ENCODE measurements at regions not wholly inside any gene's neighbourhood (a gene's known extent, or its start where the extent isn't known, plus 50 kb on each side); places are given as distances from the start of the nearest gene placed in this dataset.
A peak's percentile ranks its signal among the peaks of the same experiment; 100 is the strongest.

DNA sequence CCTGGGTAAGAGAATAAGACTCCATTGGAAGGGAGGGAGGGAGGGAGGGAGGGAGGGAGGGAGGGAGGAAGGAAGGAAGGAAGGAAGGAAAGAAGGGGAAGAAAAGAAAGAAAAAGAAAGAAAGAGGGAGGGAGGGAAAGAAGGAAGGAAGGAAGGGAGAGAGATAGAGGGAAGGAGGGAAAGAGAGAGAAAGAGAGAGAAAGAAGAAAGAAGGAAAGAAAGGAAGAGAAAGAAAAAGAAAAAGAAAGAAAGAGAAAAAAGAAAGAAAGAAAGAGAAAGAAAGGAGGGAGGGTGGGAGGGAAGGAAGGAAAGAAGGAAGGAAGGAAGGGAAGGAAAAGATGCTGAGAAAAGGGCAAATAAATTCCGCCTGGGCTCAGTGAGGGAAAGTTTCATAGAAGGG, 74.7 kb upstream of the IFNAR2 start:
- TF ChIP-seq, protein P1, sequence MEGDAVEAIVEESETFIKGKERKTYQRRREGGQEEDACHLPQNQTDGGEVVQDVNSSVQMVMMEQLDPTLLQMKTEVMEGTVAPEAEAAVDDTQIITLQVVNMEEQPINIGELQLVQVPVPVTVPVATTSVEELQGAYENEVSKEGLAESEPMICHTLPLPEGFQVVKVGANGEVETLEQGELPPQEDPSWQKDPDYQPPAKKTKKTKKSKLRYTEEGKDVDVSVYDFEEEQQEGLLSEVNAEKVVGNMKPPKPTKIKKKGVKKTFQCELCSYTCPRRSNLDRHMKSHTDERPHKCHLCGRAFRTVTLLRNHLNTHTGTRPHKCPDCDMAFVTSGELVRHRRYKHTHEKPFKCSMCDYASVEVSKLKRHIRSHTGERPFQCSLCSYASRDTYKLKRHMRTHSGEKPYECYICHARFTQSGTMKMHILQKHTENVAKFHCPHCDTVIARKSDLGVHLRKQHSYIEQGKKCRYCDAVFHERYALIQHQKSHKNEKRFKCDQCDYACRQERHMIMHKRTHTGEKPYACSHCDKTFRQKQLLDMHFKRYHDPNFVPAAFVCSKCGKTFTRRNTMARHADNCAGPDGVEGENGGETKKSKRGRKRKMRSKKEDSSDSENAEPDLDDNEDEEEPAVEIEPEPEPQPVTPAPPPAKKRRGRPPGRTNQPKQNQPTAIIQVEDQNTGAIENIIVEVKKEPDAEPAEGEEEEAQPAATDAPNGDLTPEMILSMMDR (IDR thresholded peaks at IDR 0.05; ENCODE audit: low read depth, low read length, missing control alignments), result no peak
- no peak overlapping the region for H3K4me3 ChIP-seq (ENCODE audit: low read depth, low read length)
- no peak for DNase-seq (ENCODE audit: low read depth)

DNA sequence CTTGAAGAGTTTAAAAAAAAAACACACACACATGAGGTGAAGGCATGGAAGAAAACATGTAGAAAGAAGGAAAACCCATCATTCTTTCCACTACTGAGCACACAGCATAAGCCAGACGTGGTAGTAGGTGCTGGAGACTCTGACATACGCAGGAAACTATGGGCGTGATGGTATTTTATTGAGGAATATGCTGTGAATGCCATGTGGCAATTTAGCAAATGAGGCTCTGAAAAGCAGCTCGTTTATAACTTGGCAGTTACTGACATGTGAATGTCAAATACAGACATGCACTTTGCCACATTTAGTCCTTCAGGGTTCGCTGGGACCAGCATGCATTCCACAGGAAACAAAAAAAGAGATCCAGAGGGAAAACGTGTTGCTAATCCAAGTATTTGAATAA, 74.3 kb upstream of the IFNAR2 start:
- TF ChIP-seq, protein P1 (IDR thresholded peaks at IDR 0.05; ENCODE audit: low read depth, low read length, missing control alignments), result no peak
- no peak overlapping the region for H3K4me3 ChIP-seq (ENCODE audit: low read depth, low read length)
- no peak for DNase-seq (ENCODE audit: low read depth)

DNA sequence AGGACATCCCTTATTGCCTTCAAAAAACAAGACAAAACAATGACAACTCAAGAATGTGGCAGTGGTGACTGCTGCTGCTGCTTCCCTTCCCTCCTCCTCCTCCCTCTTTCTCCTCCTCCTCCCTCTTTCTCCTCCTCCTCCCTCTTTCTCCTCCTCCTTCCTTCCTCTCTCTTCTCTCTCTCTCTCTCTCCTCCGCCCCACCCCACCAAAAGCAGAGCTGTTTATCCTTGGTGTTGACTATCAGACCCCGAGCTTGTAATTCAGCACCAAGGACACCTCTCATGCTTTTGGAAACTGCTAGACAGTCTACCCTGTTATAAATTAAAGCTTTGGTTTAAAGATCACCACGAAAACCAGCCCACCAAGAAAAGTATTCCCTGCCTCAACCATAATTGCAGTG, 72.4 kb upstream of the IFNAR2 start:
- DNase-seq (ENCODE audit: low read depth), result no peak
- TF ChIP-seq, protein P1 (IDR thresholded peaks at IDR 0.05; ENCODE audit: low read depth, low read length, missing control alignments), result no peak

DNA sequence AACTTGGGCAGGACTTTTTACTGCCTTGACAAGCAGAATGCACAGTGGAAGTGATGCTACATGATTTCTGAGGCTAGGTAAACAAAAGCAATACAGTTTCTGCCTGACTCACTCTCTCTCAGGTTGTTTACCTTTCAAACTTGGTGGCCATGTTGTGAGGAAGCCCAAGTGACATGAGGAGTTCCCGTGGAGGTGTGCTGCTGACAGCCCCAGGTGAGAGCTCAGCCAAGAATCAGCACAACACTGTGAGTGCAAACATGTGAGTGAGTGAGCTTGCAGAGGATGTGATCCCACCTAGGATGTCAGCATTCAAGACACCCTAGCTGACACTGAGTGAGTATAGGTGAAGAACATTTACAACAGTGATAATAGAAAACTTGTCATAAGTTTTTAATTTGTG, 71.1 kb upstream of the IFNAR2 start:
- TF ChIP-seq, protein P1 (IDR thresholded peaks at IDR 0.05; ENCODE audit: low read depth, low read length, missing control alignments), result no peak
- H3K4me3 ChIP-seq (ENCODE audit: low read depth, low read length), result no peak overlapping the region
- DNase-seq (ENCODE audit: low read depth), result no peak

More for the DNA sequence above, 72.4 kb upstream of the IFNAR2 start:
- no peak overlapping the region for H3K4me3 ChIP-seq (ENCODE audit: low read depth, low read length)

DNA sequence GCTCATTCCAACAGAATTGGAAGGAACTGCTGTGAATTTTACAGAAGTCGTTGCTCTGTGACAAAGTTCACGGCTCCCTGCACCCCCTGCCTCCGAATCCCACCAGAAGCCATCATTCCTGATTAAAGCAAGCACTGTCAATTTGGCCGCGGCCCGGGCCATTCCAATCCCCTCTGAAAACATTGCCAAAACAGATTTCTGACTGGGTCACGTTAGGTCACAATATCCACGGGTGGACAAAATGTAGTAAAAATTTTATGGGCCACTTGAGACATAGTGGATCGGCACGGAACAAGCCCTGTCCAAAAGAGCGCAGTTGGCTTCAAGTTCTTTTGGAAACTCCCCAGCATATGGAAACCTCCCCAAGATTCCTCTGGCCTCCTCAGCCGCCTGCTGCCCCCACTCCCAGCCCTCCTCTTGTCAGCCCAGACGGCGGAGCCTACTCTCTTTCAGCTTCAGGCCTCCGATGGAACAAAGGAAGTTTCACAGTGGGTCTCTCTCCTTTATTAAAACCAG, 67.2 kb upstream of the IFNAR2 start:
- TF ChIP-seq, protein P1 (IDR thresholded peaks at IDR 0.05; ENCODE audit: low read depth, low read length, missing control alignments), result no peak
- no peak overlapping the region for H3K4me3 ChIP-seq (ENCODE audit: low read depth, low read length)
- no peak for DNase-seq (ENCODE audit: low read depth)

DNA sequence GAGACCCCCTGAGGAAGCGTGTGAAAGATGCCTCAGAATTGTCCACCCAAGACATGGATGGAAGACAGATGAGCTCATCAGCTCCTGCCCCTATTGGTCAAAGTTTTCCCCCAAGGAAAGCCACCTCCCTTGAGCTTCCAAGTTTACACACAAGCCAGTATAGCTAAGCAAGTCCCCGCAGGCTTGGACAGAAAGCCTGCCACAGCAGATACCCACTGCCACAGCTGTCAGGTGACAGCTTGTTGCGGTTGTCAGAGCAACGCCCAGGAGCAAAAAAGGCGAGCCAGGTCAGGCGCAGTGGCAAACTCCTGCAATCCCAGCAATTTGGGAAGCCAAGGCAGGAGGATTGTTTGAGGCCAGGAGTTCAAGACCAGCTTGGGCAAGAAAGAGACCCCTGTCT, 60.9 kb upstream of the IFNAR2 start:
- TF ChIP-seq, protein P1 (IDR thresholded peaks at IDR 0.05; ENCODE audit: low read depth, low read length, missing control alignments), result peak; percentile 2
- DNase-seq (ENCODE audit: low read depth), result no peak
- no peak overlapping the region for H3K4me3 ChIP-seq (ENCODE audit: low read depth, low read length)

DNA sequence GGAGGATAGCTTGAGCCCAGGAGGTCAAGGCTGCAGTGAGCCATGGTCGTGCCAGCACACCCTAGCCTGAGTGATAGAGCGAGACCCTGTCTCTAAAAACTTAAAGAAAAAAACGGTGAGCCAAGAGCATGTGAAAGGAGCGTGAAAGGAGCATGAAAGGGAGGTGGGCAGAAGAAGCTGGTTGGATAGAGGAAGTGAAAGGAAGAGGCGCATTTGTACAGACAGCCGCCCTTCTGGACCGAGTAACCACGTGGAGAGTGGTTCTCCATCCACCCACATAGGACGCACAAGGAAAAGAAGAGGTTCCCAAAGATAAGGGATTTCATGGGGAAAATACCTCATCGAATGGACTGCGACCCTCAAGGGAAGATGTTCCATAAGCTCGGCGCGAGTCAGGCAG, 60.4 kb upstream of the IFNAR2 start:
- H3K4me3 ChIP-seq (ENCODE audit: low read depth, low read length), result no peak overlapping the region
- TF ChIP-seq, protein P1 (IDR thresholded peaks at IDR 0.05; ENCODE audit: low read depth, low read length, missing control alignments), result no peak
- DNase-seq (ENCODE audit: low read depth), result no peak

Data from GM12864 (cell line).